ENCODE measurements at regions not wholly inside any gene's neighbourhood (a gene's known extent, or its start where the extent isn't known, plus 50 kb on each side); places are given as distances from the start of the nearest gene placed in this dataset.

DNA sequence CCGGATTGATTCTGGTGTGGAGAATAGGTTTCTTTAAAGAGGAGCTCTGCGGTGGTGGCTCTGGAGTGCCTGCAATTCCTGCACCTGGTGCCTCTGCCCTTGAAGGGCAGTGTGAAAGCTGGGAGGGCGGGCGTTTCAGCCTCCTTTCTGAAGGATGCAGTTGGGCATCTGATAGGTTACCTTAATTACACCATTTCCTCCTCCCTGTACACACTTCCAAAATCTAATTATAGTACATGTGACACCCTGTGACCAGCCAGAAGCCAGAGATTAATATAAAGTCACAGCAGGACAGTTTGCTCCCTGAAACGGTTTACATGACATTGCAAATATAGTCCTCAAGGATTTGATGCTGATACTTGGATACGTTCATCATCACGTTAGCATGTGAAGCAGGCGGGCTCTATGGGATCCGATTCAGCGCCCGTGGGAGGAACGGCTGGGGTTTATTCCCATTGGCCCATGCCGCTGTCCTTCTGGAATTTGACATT lies 548.2 kb downstream of the QKI start:
- Mint-ChIP-seq H3K9me3 (ENCODE audit: low read depth) (no peaks in the 10 kb centered on the region), H3K36me3 (ENCODE audit: low read depth) (no peaks in the 10 kb centered on the region), H3K27ac (ENCODE audit: unreplicated experiment) (no peak overlapping the region), H3K27me3 (ENCODE audit: low read depth) (no peaks in the 10 kb centered on the region), H3K4me3 (ENCODE audit: unreplicated experiment) (no peak overlapping the region), H3K4me1 (ENCODE audit: low read depth) (peaks cover 28% of the 10 kb centered on the region)
- TF ChIP-seq CTCF (IDR thresholded peaks at IDR 0.05) = no peak
- DNase-seq (ENCODE audit: low spot score) = no peak

GRCh38 chr6:163960128-163960527 lies 545.6 kb downstream of the QKI start:
- TF ChIP-seq CTCF (IDR thresholded peaks at IDR 0.05) = no peak
- Mint-ChIP-seq H3K4me3 (ENCODE audit: unreplicated experiment) (no peak overlapping the region), H3K36me3 (ENCODE audit: low read depth) (no peaks in the 10 kb centered on the region), H3K9me3 (ENCODE audit: low read depth) (no peaks in the 10 kb centered on the region), H3K27me3 (ENCODE audit: low read depth) (no peaks in the 10 kb centered on the region), H3K4me1 (ENCODE audit: low read depth) (peaks cover 38% of the 10 kb centered on the region), H3K27ac (ENCODE audit: unreplicated experiment) (no peak overlapping the region)
- DNase-seq (ENCODE audit: low spot score) = no peak

GRCh38 chr6:163958646-163959045 lies 544.1 kb downstream of the QKI start:
- no peak for DNase-seq (ENCODE audit: low spot score)
- no peaks in the 10 kb centered on the region for H3K9me3 Mint-ChIP-seq (ENCODE audit: low read depth)
- no peaks in the 10 kb centered on the region for H3K27me3 Mint-ChIP-seq (ENCODE audit: low read depth)
- no peaks in the 10 kb centered on the region for H3K36me3 Mint-ChIP-seq (ENCODE audit: low read depth)
- TF ChIP-seq CTCF (IDR thresholded peaks at IDR 0.05) = no peak
- no peak overlapping the region for H3K4me3 Mint-ChIP-seq (ENCODE audit: unreplicated experiment)
- H3K27ac Mint-ChIP-seq (ENCODE audit: unreplicated experiment) = peak overlapping the region; percentile 49
- H3K4me1 Mint-ChIP-seq (ENCODE audit: low read depth) = peaks cover 45% of the 10 kb centered on the region

GRCh38 chr6:163956571-163957407 lies 542.3 kb downstream of the QKI start:
- Mint-ChIP-seq H3K9me3 (ENCODE audit: low read depth) (no peaks in the 10 kb centered on the region), H3K27ac (ENCODE audit: unreplicated experiment) (no peak overlapping the region), H3K4me3 (ENCODE audit: unreplicated experiment) (no peak overlapping the region), H3K27me3 (ENCODE audit: low read depth) (no peaks in the 10 kb centered on the region), H3K36me3 (ENCODE audit: low read depth) (no peaks in the 10 kb centered on the region), H3K4me1 (ENCODE audit: low read depth) (peaks cover 50% of the 10 kb centered on the region)
- TF ChIP-seq CTCF (IDR thresholded peaks at IDR 0.05) = peak; percentile 92
- DNase-seq (ENCODE audit: low spot score) = no peak

- H3K27ac Mint-ChIP-seq (ENCODE audit: unreplicated experiment) = no peak overlapping the region
- peaks cover 50% of the 10 kb centered on the region for H3K4me1 Mint-ChIP-seq (ENCODE audit: low read depth)
- H3K27me3 Mint-ChIP-seq (ENCODE audit: low read depth) = no peaks in the 10 kb centered on the region
- H3K9me3 Mint-ChIP-seq (ENCODE audit: low read depth) = no peaks in the 10 kb centered on the region
- no peak overlapping the region for H3K4me3 Mint-ChIP-seq (ENCODE audit: unreplicated experiment)
- no peak for DNase-seq (ENCODE audit: low spot score)
- TF ChIP-seq CTCF (IDR thresholded peaks at IDR 0.05) = no peak
- no peaks in the 10 kb centered on the region for H3K36me3 Mint-ChIP-seq (ENCODE audit: low read depth)
These were observed 541.2 kb downstream of the QKI start for GRCh38 chr6:163955756-163956155.
